ENCODE measurements at regions not wholly inside any gene's neighbourhood (a gene's known extent, or its start where the extent isn't known, plus 50 kb on each side); places are given as distances from the start of the nearest gene placed in this dataset.
"Not testable (repeated sequence)": the region's sequence is repeated elsewhere in the genome, so short reads cannot be mapped to it uniquely, and the experiment has no call there.

GRCh38 chr2:129794116-129794515, 185.3 kb upstream of the RAB6C start:
- no peak for DNase-seq (ENCODE audit: low read depth)

GRCh38 chr2:129794540-129794939, 184.9 kb upstream of the RAB6C start:
- DNase-seq (ENCODE audit: low read depth): no peak

- no peak for DNase-seq (ENCODE audit: low read depth)
Measured at GRCh38 chr2:129796225-129796624, 183.2 kb upstream of the RAB6C start.

GRCh38 chr2:129796801-129797488, 182.5 kb upstream of the RAB6C start:
- no peak for DNase-seq (ENCODE audit: low read depth)

- no peak for DNase-seq (ENCODE audit: low read depth)
Measured at GRCh38 chr2:129797489-129798300, 181.8 kb upstream of the RAB6C start.

GRCh38 chr2:129798301-129798581, 181.2 kb upstream of the RAB6C start:
- DNase-seq (ENCODE audit: low read depth): no peak

GRCh38 chr2:129798626-129799025, 180.8 kb upstream of the RAB6C start:
- DNase-seq (ENCODE audit: low read depth): no peak

- DNase-seq (ENCODE audit: low read depth): no peak
Measured at GRCh38 chr2:129799036-129799958, 180.2 kb upstream of the RAB6C start.

GRCh38 chr2:129800285-129800684, 179.2 kb upstream of the RAB6C start:
- no peak for DNase-seq (ENCODE audit: low read depth)

- DNase-seq (ENCODE audit: low read depth): no peak
Measured at GRCh38 chr2:129800686-129801085, 178.8 kb upstream of the RAB6C start.

- peak; percentile 18 for DNase-seq (ENCODE audit: low read depth)
Measured at GRCh38 chr2:129801575-129801974, 177.9 kb upstream of the RAB6C start.

- no peak for DNase-seq (ENCODE audit: low read depth)
Measured at GRCh38 chr2:129802290-129802689, 177.2 kb upstream of the RAB6C start.

- no peak for DNase-seq (ENCODE audit: low read depth)
Measured at GRCh38 chr2:129803032-129803431, 176.4 kb upstream of the RAB6C start.

- no peak for DNase-seq (ENCODE audit: low read depth)
Measured at GRCh38 chr2:129803871-129804270, 175.6 kb upstream of the RAB6C start.

GRCh38 chr2:129805899-129806298, 173.6 kb upstream of the RAB6C start:
- DNase-seq (ENCODE audit: low read depth): no peak

GRCh38 chr2:129806317-129806716, 173.1 kb upstream of the RAB6C start:
- DNase-seq (ENCODE audit: low read depth): no peak

- no peak for DNase-seq (ENCODE audit: low read depth)
Measured at GRCh38 chr2:129806990-129807389, 172.5 kb upstream of the RAB6C start.

GRCh38 chr2:129807642-129808338, 171.7 kb upstream of the RAB6C start:
- DNase-seq (ENCODE audit: low read depth): not testable (repeated sequence)

GRCh38 chr2:129810521-129810920, 168.9 kb upstream of the RAB6C start:
- DNase-seq (ENCODE audit: low read depth): no peak

- DNase-seq (ENCODE audit: low read depth): no peak
Measured at GRCh38 chr2:129812071-129812470, 167.4 kb upstream of the RAB6C start.

GRCh38 chr2:129812654-129813053, 166.8 kb upstream of the RAB6C start:
- DNase-seq (ENCODE audit: low read depth): no peak

GRCh38 chr2:129813404-129813803, 166.1 kb upstream of the RAB6C start:
- DNase-seq (ENCODE audit: low read depth): no peak
